ENCODE measurements at regions not wholly inside any gene's neighbourhood (a gene's known extent, or its start where the extent isn't known, plus 50 kb on each side); places are given as distances from the start of the nearest gene placed in this dataset.

GRCh38 chr1:170337413-170337994, 191.7 kb downstream of the NTMT2 start:
- H3K9me1 ChIP-seq (ENCODE audit: control insufficient read depth, insufficient read depth, low read length), result no peaks in the 10 kb centered on the region
- POLR2A ChIA-PET, result no interaction called here
- intact Hi-C loops (cut with micrococcal nuclease), result no loop called here

GRCh38 chr1:170339534-170339933, 192.4 kb upstream of the GORAB start:
- Histone ChIP-seq H3K9me3 (replicated peaks; ENCODE audit: control insufficient read depth, insufficient read depth, low read depth, low read length) (no peaks in the 10 kb centered on the region), H2AFZ (ENCODE audit: low read depth, low read length) (no peak overlapping the region), H3K79me2 (ENCODE audit: control insufficient read depth, insufficient read depth, low read length) (no peaks in the 10 kb centered on the region), H3K27ac (ENCODE audit: extremely low read depth, low read depth, low read length) (no peak overlapping the region), H3K4me2 (ENCODE audit: insufficient read depth, low read length) (no peak overlapping the region), H3K9me1 (ENCODE audit: control insufficient read depth, insufficient read depth, low read length) (no peaks in the 10 kb centered on the region), H3K9ac (ENCODE audit: insufficient read depth in 1 of 2, low read depth in 2 of 2, low read length in 2 of 2) (no peak overlapping the region), H3K36me3 (ENCODE audit: control insufficient read depth, insufficient read depth, low read length) (no peaks in the 10 kb centered on the region), H3K4me3 (no peak overlapping the region), H3K27me3 (ENCODE audit: control insufficient read depth in 2 of 2, insufficient read depth in 2 of 2, low read length in 2 of 2) (no peaks in the 10 kb centered on the region), H3K4me1 (replicated peaks in 1 of 2; ENCODE audit: control insufficient read depth in 2 of 2, insufficient read depth in 2 of 2, low read length in 2 of 2) (no peaks in the 10 kb centered on the region), H4K20me1 (replicated peaks; ENCODE audit: control insufficient read depth, insufficient read depth, low read length) (no peaks in the 10 kb centered on the region)
- DNase-seq (ENCODE audit: extremely low read depth in 1 of 4, low spot score in 3 of 4), result no peak
- BruUV-seq (replicated peaks), result no TSS peak
- ChIA-PET CTCF (ENCODE audit: low intra/inter-chr PET ratio) (no interaction called here), POLR2A (no interaction called here)
- in situ Hi-C loops (cut with MboI) (no loop called here), intact Hi-C loops (cut with micrococcal nuclease) (no loop called here)
- WGBS (ENCODE audit: insufficient coverage, low coverage, missing lambda C conversion rate), result 0% methylated on average over 2 of the region's 2 CpGs
- ATAC-seq, result no peak
- no peak for FAIRE-seq
- TF ChIP-seq RBM34 (IDR thresholded peaks at IDR 0.05; ENCODE audit: borderline replicate concordance, insufficient read depth, low read length) (no peak), TAF1 (IDR thresholded peaks at IDR 0.05; ENCODE audit: control insufficient read depth, extremely low read depth, insufficient read depth, low read length, severe bottlenecking) (no peak), TOE1 (IDR thresholded peaks at IDR 0.05; ENCODE audit: borderline replicate concordance) (no peak), TOE1 (CRISPR knock-in tag; IDR thresholded peaks at IDR 0.05; ENCODE audit: borderline replicate concordance, low read depth) (no peak), EHMT2 (IDR thresholded peaks at IDR 0.05) (no peak), NFYB (IDR thresholded peaks at IDR 0.05; ENCODE audit: extremely low read depth, insufficient read length) (no peak), CUX1 (CRISPR knock-in tag; IDR thresholded peaks at IDR 0.05) (no peak), LCOR (CRISPR knock-in tag; IDR thresholded peaks at IDR 0.05) (no peak)

More at GRCh38 chr1:170337413-170337994, 191.7 kb downstream of the NTMT2 start:
- Histone ChIP-seq H3K4me1 (replicated peaks in 1 of 2; ENCODE audit: control insufficient read depth in 2 of 2, insufficient read depth in 2 of 2, low read length in 2 of 2) (no peaks in the 10 kb centered on the region), H4K20me1 (replicated peaks; ENCODE audit: control insufficient read depth, insufficient read depth, low read length) (no peaks in the 10 kb centered on the region), H3K36me3 (ENCODE audit: control insufficient read depth, insufficient read depth, low read length) (no peaks in the 10 kb centered on the region), H3K79me2 (ENCODE audit: control insufficient read depth, insufficient read depth, low read length) (no peaks in the 10 kb centered on the region), H2AFZ (ENCODE audit: low read depth, low read length) (no peak overlapping the region), H3K9ac (ENCODE audit: insufficient read depth in 1 of 2, low read depth in 2 of 2, low read length in 2 of 2) (no peak overlapping the region), H3K9me3 (replicated peaks; ENCODE audit: control insufficient read depth, insufficient read depth, low read depth, low read length) (no peaks in the 10 kb centered on the region), H3K27ac (ENCODE audit: extremely low read depth, low read depth, low read length) (no peak overlapping the region), H3K4me2 (ENCODE audit: insufficient read depth, low read length) (no peak overlapping the region), H3K27me3 (ENCODE audit: control insufficient read depth in 2 of 2, insufficient read depth in 2 of 2, low read length in 2 of 2) (no peaks in the 10 kb centered on the region), H3K4me3 (no peak overlapping the region)
- BruUV-seq (replicated peaks), result no TSS peak
- in situ Hi-C loops (cut with MboI), result no loop called here
- TF ChIP-seq ZFP1 (CRISPR knock-in tag; IDR thresholded peaks at IDR 0.05) (no peak), TCF7 (IDR thresholded peaks at IDR 0.05; ENCODE audit: borderline replicate concordance) (no peak), ZNF224 (CRISPR knock-in tag; IDR thresholded peaks at IDR 0.05) (no peak), MBD2 (IDR thresholded peaks at IDR 0.05; ENCODE audit: borderline replicate concordance, low read depth) (no peak), TSC22D4 (tag; IDR thresholded peaks at IDR 0.05) (no peak)
- ATAC-seq (no peak), FAIRE-seq (no peak), DNase-seq (ENCODE audit: extremely low read depth in 1 of 4, low spot score in 3 of 4) (no peak)
- CTCF ChIA-PET (ENCODE audit: low intra/inter-chr PET ratio), result no interaction called here
- under 1% methylated on average over 6 of the region's 6 CpGs for WGBS (ENCODE audit: insufficient coverage, low coverage, missing lambda C conversion rate)
